ENCODE measurements at regions not wholly inside any gene's neighbourhood (a gene's known extent, or its start where the extent isn't known, plus 50 kb on each side); places are given as distances from the start of the nearest gene placed in this dataset.

DNA sequence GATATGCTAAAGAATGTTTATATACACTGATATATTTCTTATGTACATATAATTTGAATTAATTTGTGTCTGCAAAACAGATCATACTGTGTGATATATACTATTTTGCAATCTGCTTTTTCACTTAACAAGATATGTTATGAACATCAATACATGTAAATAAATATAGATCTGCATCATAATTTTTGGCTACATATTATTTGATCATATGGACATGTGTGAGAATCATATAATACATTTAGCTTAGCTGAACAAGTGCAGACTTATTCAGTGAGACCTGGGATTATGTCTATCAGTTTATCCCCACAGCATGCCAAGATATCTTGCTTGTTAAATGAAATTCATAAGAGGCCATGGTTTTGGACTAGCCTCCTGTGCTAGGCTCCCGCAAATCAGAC is 474.3 kb downstream of the ARHGEF28 start:
- peaks cover 13% of the 10 kb centered on the region for H3K9me3 Mint-ChIP-seq (ENCODE audit: unreplicated experiment)
- ChIA-PET CTCF (no interaction called here), POLR2A (no interaction called here)
- peaks cover 28% of the 10 kb centered on the region for H3K4me1 Mint-ChIP-seq (ENCODE audit: low read depth, unreplicated experiment)
- H3K4me3 Mint-ChIP-seq (ENCODE audit: unreplicated experiment), result no peak overlapping the region
- peaks cover 22% of the 10 kb centered on the region for H3K4me1 ChIP-seq
- H3K9me3 ChIP-seq, result peaks cover 9% of the 10 kb centered on the region
- H3K36me3 Mint-ChIP-seq (ENCODE audit: insufficient read depth, unreplicated experiment), result no peaks in the 10 kb centered on the region
- DNase-seq, result no peak
- intact Hi-C loops (cut with micrococcal nuclease; ENCODE audit: unreplicated experiment), result no loop called here
- H3K27me3 ChIP-seq (replicated peaks; ENCODE audit: control insufficient read depth, insufficient read depth, low read length), result no peaks in the 10 kb centered on the region
- BruUV-seq (replicated peaks), result no TSS peak
- TF ChIP-seq, protein P1, sequence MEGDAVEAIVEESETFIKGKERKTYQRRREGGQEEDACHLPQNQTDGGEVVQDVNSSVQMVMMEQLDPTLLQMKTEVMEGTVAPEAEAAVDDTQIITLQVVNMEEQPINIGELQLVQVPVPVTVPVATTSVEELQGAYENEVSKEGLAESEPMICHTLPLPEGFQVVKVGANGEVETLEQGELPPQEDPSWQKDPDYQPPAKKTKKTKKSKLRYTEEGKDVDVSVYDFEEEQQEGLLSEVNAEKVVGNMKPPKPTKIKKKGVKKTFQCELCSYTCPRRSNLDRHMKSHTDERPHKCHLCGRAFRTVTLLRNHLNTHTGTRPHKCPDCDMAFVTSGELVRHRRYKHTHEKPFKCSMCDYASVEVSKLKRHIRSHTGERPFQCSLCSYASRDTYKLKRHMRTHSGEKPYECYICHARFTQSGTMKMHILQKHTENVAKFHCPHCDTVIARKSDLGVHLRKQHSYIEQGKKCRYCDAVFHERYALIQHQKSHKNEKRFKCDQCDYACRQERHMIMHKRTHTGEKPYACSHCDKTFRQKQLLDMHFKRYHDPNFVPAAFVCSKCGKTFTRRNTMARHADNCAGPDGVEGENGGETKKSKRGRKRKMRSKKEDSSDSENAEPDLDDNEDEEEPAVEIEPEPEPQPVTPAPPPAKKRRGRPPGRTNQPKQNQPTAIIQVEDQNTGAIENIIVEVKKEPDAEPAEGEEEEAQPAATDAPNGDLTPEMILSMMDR (IDR thresholded peaks at IDR 0.05; ENCODE audit: insufficient read depth in 1 of 2, low read depth in 1 of 2, low read length in 1 of 2, severe bottlenecking in 1 of 2, unreplicated experiment in 1 of 2), result no peak
- no peak overlapping the region for H3K27ac Mint-ChIP-seq (ENCODE audit: unreplicated experiment)
- no peak overlapping the region for H3K4me3 ChIP-seq (ENCODE audit: low read depth, low read length)
- H3K27me3 Mint-ChIP-seq (ENCODE audit: insufficient read depth, unreplicated experiment), result no peaks in the 10 kb centered on the region
- H3K36me3 ChIP-seq (ENCODE audit: control insufficient read depth, insufficient read depth, low read length), result no peaks in the 10 kb centered on the region; the same call in 1 of the 2 replicates

DNA sequence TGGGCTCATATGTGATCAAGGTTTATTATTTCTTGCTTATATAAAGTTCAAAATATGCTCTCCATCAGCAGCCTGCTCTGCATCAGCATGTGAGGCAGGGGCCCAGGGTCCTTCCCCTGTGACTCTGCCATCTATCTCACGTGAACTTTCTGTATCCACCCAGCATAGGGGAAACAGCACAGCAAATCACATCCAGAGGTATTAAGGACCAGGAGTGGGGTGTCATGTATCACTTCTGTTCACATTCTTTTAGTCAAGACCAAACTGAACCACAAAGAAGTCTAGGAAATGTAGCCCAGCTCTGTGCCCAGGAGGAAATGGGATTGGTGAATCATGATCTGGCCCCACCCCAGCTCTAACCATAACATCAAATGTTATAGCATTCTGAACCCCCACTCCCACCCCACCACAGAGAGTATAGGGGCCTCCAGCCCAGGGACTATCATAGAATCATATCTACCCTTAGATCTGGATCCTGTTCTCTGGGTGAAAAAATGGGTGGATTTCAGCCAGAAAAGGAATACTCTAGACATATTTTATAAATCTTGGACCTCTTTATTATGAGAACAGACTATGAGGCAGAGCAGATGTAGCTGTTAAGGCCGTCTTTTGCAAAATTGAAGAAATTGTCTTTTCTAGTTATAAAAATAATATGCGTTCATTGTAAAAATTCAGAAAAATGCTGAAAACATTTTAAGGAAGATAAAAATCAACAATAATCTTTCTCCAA is 473.7 kb downstream of the ARHGEF28 start:
- no peaks in the 10 kb centered on the region for H3K27me3 Mint-ChIP-seq (ENCODE audit: insufficient read depth, unreplicated experiment)
- H3K4me1 Mint-ChIP-seq (ENCODE audit: low read depth, unreplicated experiment), result peaks cover 22% of the 10 kb centered on the region
- Histone ChIP-seq H3K4me1 (peaks cover 16% of the 10 kb centered on the region), H3K9me3 (peaks cover 9% of the 10 kb centered on the region), H3K36me3 (ENCODE audit: control insufficient read depth, insufficient read depth, low read length) (no peaks in the 10 kb centered on the region; the same call in 1 of the 2 replicates), H3K4me3 (ENCODE audit: low read depth, low read length) (no peak overlapping the region), H3K27me3 (replicated peaks; ENCODE audit: control insufficient read depth, insufficient read depth, low read length) (no peaks in the 10 kb centered on the region)
- H3K36me3 Mint-ChIP-seq (ENCODE audit: insufficient read depth, unreplicated experiment), result no peaks in the 10 kb centered on the region
- no peak overlapping the region for H3K27ac Mint-ChIP-seq (ENCODE audit: unreplicated experiment)
- ChIA-PET CTCF (no interaction called here), POLR2A (no interaction called here)
- TF ChIP-seq, protein P1 (IDR thresholded peaks at IDR 0.05; ENCODE audit: insufficient read depth in 1 of 2, low read depth in 1 of 2, low read length in 1 of 2, severe bottlenecking in 1 of 2, unreplicated experiment in 1 of 2), result no peak
- intact Hi-C loops (cut with micrococcal nuclease; ENCODE audit: unreplicated experiment), result no loop called here
- BruUV-seq (replicated peaks), result no TSS peak
- no peak overlapping the region for H3K4me3 Mint-ChIP-seq (ENCODE audit: unreplicated experiment)
- DNase-seq, result no peak
- H3K9me3 Mint-ChIP-seq (ENCODE audit: unreplicated experiment), result peaks cover 13% of the 10 kb centered on the region

DNA sequence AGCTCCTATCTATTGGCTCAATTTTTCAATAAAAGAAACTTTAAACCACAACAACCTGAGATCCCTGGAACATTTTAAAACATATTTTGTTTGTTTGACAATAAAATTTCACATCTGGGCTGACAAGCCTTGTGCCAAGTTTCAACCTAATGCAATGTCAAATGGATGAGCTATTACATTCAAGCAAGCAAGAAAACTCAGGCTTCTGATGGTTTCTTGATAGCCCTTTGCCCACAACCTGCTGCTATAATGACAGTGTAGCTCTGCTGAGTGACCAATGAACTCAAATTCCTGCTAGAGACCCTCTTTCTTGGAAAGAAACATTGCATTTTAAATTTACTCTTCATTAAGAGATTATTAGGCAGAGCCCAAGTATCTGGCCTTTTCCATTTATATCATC is 472.9 kb downstream of the ARHGEF28 start:
- no peak overlapping the region for H3K4me3 Mint-ChIP-seq (ENCODE audit: unreplicated experiment)
- peaks cover 9% of the 10 kb centered on the region for H3K4me1 ChIP-seq
- BruUV-seq (replicated peaks), result no TSS peak
- H3K36me3 Mint-ChIP-seq (ENCODE audit: insufficient read depth, unreplicated experiment), result no peaks in the 10 kb centered on the region
- no peak overlapping the region for H3K27ac Mint-ChIP-seq (ENCODE audit: unreplicated experiment)
- TF ChIP-seq, protein P1 (IDR thresholded peaks at IDR 0.05; ENCODE audit: insufficient read depth in 1 of 2, low read depth in 1 of 2, low read length in 1 of 2, severe bottlenecking in 1 of 2, unreplicated experiment in 1 of 2), result no peak
- peaks cover 12% of the 10 kb centered on the region for H3K9me3 Mint-ChIP-seq (ENCODE audit: unreplicated experiment)
- peaks cover 9% of the 10 kb centered on the region for H3K9me3 ChIP-seq
- ChIA-PET CTCF (no interaction called here), POLR2A (no interaction called here)
- peaks cover 14% of the 10 kb centered on the region for H3K4me1 Mint-ChIP-seq (ENCODE audit: low read depth, unreplicated experiment)
- intact Hi-C loops (cut with micrococcal nuclease; ENCODE audit: unreplicated experiment), result no loop called here
- H3K27me3 ChIP-seq (replicated peaks; ENCODE audit: control insufficient read depth, insufficient read depth, low read length), result no peaks in the 10 kb centered on the region
- H3K27me3 Mint-ChIP-seq (ENCODE audit: insufficient read depth, unreplicated experiment), result no peaks in the 10 kb centered on the region
- no peak overlapping the region for H3K4me3 ChIP-seq (ENCODE audit: low read depth, low read length)
- no peaks in the 10 kb centered on the region; the same call in 1 of the 2 replicates for H3K36me3 ChIP-seq (ENCODE audit: control insufficient read depth, insufficient read depth, low read length)
- no peak for DNase-seq
